ENCODE measurements at regions not wholly inside any gene's neighbourhood (a gene's known extent, or its start where the extent isn't known, plus 50 kb on each side); places are given as distances from the start of the nearest gene placed in this dataset.

- H3K27ac ChIP-seq = no peak overlapping the region
- no peak for TF ChIP-seq CTCF (conservative IDR thresholded peaks at IDR 0.05)
- no peak for TF ChIP-seq ZFX (IDR thresholded peaks at IDR 0.05)
Observed at GRCh38 chr3:25376340-25376739, 51.7 kb upstream of the RARB start.

- no peak for TF ChIP-seq ZFX (IDR thresholded peaks at IDR 0.05)
- no peak for TF ChIP-seq CTCF (conservative IDR thresholded peaks at IDR 0.05)
Observed at GRCh38 chr3:25377042-25377441, 51.0 kb upstream of the RARB start.

More at GRCh38 chr3:25377042-25377441, 51.0 kb upstream of the RARB start:
- H3K27ac ChIP-seq = no peak overlapping the region

Measured in C4-2B (cell line).